Left lung (tissue), 4 donors: ENCODE measurements at regions not wholly inside any gene's neighbourhood (a gene's known extent, or its start where the extent isn't known, plus 50 kb on each side); places are given as distances from the start of the nearest gene placed in this dataset.

ENCODE experiments used
- ATAC-seq: fragments of 200-7000 bp; cut with Tn5 transposase; one replicate; pipeline ENCODE4 v1.9.1; 2020; ENCODE audit warnings: moderate library complexity
- DNase-seq, 4 donors: peaks; one replicate each; pipeline ENCODE4 v3.0.0-alpha.2; 2013 to 2020
- H3K27ac ChIP-seq, 2 donors: fragments of 200-600 bp; sonication (generic) in 1 of 2; one replicate each; pipeline versions ENCODE4 v1.5.0 to v1.8.0; 2020 to 2021
- H3K27me3 ChIP-seq, 2 donors: fragments of 200-600 bp; sonication (generic) in 1 of 2; one replicate each; pipeline versions ENCODE4 v1.5.0 to v1.8.0; 2020 to 2021
- H3K36me3 ChIP-seq, 2 donors: fragments of 200-600 bp; sonication (generic) in 1 of 2; one replicate each; pipeline versions ENCODE4 v1.5.0 to v1.8.0; 2020 to 2021
- H3K4me1 ChIP-seq, 2 donors: fragments of 200-600 bp; one replicate each; pipeline ENCODE4 v1.8.0; 2021
- H3K4me3 ChIP-seq, 2 donors: fragments of 200-600 bp; sonication (generic) in 1 of 2; one replicate each; pipeline versions ENCODE4 v1.5.0 to v1.8.0; 2020 to 2021; ENCODE audit warnings: mild to moderate bottlenecking in 1 of 2
- H3K9me3 ChIP-seq, 2 donors: fragments of 200-600 bp; sonication (generic) in 1 of 2; one replicate each; pipeline versions ENCODE4 v1.5.0 to v1.8.0; 2020 to 2021
- intact Hi-C, 2 donors: fragments of 100-400 bp; cut with DNase I; formaldehyde crosslinking; loops; one replicate each; pipeline versions ENCODE4 v1.11.2 to v1.14.2; 2022
- TF ChIP-seq, protein P1 (sequence below), 2 donors: fragments of 200-600 bp; sonication (generic) in 1 of 2; IDR thresholded peaks; one replicate each; pipeline versions ENCODE4 v1.5.0 to v1.8.0; 2021; ENCODE audit warnings: antibody characterized with exemption in 2 of 2
- donor health status: DM: no; HTN: yes; CAD: no.
- donor health status: DM: no; HTN: no; CAD: no.

DNA sequence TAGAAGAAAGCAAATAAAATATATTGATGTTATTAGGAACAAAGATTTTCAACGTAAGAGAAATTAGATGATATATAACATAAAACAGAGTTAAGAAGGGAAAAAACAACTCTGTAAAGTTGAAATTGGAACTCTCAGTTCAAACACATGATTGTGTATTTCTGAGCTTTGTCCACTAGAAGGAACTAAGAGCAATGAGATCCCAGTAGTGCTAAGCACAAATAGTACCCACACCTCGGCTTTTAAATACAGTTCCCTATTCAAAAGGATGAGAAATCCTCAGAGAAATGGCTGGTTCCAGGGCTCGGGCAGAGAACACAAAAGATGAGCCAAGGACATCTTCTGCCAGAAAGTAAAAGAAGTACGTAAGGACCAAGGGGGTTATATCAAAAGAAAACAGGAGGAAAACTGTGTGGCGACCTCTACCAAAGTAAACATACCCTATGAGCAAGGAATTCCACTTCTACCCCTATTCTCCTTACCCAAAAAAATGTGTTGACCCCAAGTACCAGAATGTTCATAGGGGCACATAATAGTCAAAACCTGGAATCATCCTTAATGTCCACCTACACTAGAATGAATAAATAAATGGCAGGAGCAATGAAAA, 96.6 kb downstream of the SPTSSA start:
- no peaks in the 10 kb centered on the region for H3K27me3 ChIP-seq
- H3K4me1 ChIP-seq = peaks cover 25 to 68% of the 10 kb centered on the region in 2 donors
- no peaks in the 10 kb centered on the region for H3K9me3 ChIP-seq
- intact Hi-C loops = no loop called here
- H3K27ac ChIP-seq = no peak overlapping the region
- DNase-seq (no peak), ATAC-seq (peak; percentile 56)
- no peaks in the 10 kb centered on the region for H3K36me3 ChIP-seq
- H3K4me3 ChIP-seq = no peak overlapping the region
- TF ChIP-seq, protein P1, sequence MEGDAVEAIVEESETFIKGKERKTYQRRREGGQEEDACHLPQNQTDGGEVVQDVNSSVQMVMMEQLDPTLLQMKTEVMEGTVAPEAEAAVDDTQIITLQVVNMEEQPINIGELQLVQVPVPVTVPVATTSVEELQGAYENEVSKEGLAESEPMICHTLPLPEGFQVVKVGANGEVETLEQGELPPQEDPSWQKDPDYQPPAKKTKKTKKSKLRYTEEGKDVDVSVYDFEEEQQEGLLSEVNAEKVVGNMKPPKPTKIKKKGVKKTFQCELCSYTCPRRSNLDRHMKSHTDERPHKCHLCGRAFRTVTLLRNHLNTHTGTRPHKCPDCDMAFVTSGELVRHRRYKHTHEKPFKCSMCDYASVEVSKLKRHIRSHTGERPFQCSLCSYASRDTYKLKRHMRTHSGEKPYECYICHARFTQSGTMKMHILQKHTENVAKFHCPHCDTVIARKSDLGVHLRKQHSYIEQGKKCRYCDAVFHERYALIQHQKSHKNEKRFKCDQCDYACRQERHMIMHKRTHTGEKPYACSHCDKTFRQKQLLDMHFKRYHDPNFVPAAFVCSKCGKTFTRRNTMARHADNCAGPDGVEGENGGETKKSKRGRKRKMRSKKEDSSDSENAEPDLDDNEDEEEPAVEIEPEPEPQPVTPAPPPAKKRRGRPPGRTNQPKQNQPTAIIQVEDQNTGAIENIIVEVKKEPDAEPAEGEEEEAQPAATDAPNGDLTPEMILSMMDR (IDR thresholded peaks at IDR 0.05) = peak in 1 of 2 donors; percentile 16

GRCh38 chr14:34364201-34364600, 97.8 kb downstream of the SPTSSA start:
- Histone ChIP-seq H3K9me3 (no peaks in the 10 kb centered on the region), H3K27me3 (no peaks in the 10 kb centered on the region), H3K27ac (no peak overlapping the region), H3K4me3 (no peak overlapping the region), H3K36me3 (no peaks in the 10 kb centered on the region), H3K4me1 (peaks cover 17 to 56% of the 10 kb centered on the region in 2 donors)
- ATAC-seq = no peak
- no peak for DNase-seq
- intact Hi-C loops = no loop called here
- TF ChIP-seq, protein P1 (IDR thresholded peaks at IDR 0.05) = no peak

- intact Hi-C loops = no loop called here
- ATAC-seq = peak; percentile 45
- TF ChIP-seq, protein P1 (IDR thresholded peaks at IDR 0.05) = no peak
- Histone ChIP-seq H3K27me3 (no peaks in the 10 kb centered on the region), H3K4me1 (peaks cover 12 to 51% of the 10 kb centered on the region in 2 donors), H3K9me3 (no peaks in the 10 kb centered on the region), H3K4me3 (no peak overlapping the region), H3K36me3 (no peaks in the 10 kb centered on the region), H3K27ac (peak overlapping the region in 1 of 2 donors; percentile 14)
- DNase-seq = no peak
Measured at GRCh38 chr14:34363733-34364134, 98.3 kb downstream of the SPTSSA start.

DNA sequence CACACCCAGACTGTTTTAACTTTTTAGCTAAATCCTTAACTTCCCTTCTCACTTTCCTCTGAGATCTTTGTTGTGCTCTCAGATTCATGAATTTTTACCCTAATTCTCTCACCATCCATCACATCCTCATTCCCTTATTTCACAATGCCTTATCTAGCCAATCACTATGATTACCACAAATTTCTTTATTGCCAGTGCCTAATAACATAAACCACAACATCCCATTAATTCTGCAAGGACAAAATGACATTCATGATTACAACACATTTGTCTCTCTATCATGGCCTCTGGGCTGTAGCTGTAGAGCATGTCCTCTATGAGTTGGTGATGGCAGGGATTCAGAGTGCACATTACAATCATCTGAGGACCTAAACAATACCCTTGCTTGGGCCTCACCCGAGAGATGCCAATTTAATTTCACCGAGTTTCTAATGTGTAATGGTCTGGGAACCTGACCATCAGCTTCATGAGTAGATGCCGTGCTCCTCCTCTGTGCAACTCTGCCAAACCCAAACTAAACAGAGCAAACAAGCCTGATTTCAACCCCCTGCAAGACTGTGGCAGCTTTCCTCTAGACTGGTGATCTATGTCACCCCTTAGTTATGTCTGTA, 99.3 kb downstream of the SPTSSA start:
- DNase-seq = no peak
- intact Hi-C loops = no loop called here
- Histone ChIP-seq H3K9me3 (no peaks in the 10 kb centered on the region), H3K4me1 (peaks cover 11 to 41% of the 10 kb centered on the region in 2 donors), H3K4me3 (no peak overlapping the region), H3K27ac (peak overlapping the region in 1 of 2 donors; percentile 14), H3K36me3 (no peaks in the 10 kb centered on the region), H3K27me3 (no peaks in the 10 kb centered on the region)
- TF ChIP-seq, protein P1 (IDR thresholded peaks at IDR 0.05) = no peak
- no peak for ATAC-seq

DNA sequence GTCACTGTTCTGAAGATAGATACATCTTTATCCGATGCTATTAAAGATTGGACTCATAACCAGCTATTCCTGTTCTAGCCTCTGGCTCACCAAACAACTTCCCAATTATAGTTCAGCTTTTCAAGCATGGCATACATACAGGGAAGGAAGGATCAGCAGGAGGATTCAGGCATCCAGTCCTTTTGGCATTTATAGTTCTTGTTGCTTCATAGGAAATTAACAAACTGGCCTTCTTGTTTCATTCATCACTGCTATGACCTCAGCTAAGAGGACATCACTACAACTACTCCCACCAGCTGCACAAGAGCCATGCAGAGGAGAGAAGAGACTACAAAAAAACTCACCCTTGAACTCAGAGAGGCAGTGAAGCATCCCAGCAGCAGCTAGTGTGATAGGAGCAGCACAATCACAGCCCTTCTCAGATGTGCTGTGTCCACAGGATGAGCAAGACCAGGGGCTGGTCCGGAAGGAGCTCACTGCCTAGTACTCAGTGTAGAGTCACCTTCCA, 100.5 kb downstream of the SPTSSA start:
- Histone ChIP-seq H3K27ac (peak overlapping the region; percentile 10 to 16), H3K4me3 (no peak overlapping the region), H3K36me3 (no peaks in the 10 kb centered on the region), H3K9me3 (no peaks in the 10 kb centered on the region), H3K27me3 (no peaks in the 10 kb centered on the region), H3K4me1 (peaks cover 11 to 38% of the 10 kb centered on the region in 2 donors)
- TF ChIP-seq, protein P1 (IDR thresholded peaks at IDR 0.05) = no peak
- ATAC-seq = peak; percentile 28
- no peak for DNase-seq
- intact Hi-C loops = no loop called here
